DOHH2 (cell line): ENCODE measurements at regions not wholly inside any gene's neighbourhood (a gene's known extent, or its start where the extent isn't known, plus 50 kb on each side); places are given as distances from the start of the nearest gene placed in this dataset.

Experiments
- H3F3A ChIP-seq: fragments of 200-600 bp; sonication (generic), shearing (Covaris generic); 2 replicates; pipeline ENCODE4 v1.6.0; 2016; ENCODE audit warnings: antibody characterized with exemption, mild to moderate bottlenecking; ENCODE audit not compliant: control insufficient read depth, insufficient read depth
- H3K27ac ChIP-seq: fragments of 200-600 bp; sonication (generic); 2 replicates; pipeline ENCODE4 v1.5.1; 2014; ENCODE audit warnings: low read depth, mild to moderate bottlenecking, low read length, moderate library complexity
- H3K27me3 ChIP-seq: fragments of 200-600 bp; sonication (generic); 2 replicates; pipeline ENCODE4 v1.6.1; 2014; ENCODE audit warnings: mild to moderate bottlenecking, low read length, mixed read lengths; ENCODE audit not compliant: control insufficient read depth
- H3K36me3 ChIP-seq: fragments of 200-600 bp; sonication (generic); 2 replicates; pipeline ENCODE4 v1.6.1; 2014; ENCODE audit warnings: mild to moderate bottlenecking, low read length, moderate library complexity, mixed read lengths; ENCODE audit not compliant: control insufficient read depth
- H3K4me1 ChIP-seq: fragments of 200-600 bp; sonication (generic); 2 replicates; pipeline ENCODE4 v1.6.1; 2014; ENCODE audit warnings: mild to moderate bottlenecking, low read length, mixed read lengths; ENCODE audit not compliant: control insufficient read depth
- H3K4me2 ChIP-seq: fragments of 200-600 bp; sonication (generic); 2 replicates; pipeline ENCODE4 v1.6.0; 2014; ENCODE audit warnings: mild to moderate bottlenecking, low read length, moderate library complexity
- H3K4me3 ChIP-seq: fragments of 200-600 bp; sonication (generic); 2 replicates; pipeline ENCODE4 v1.5.1; 2014; ENCODE audit warnings: mild to moderate bottlenecking, low read length, mixed read lengths
- H3K79me2 ChIP-seq: fragments of 200-600 bp; sonication (generic); 2 replicates; pipeline ENCODE4 v1.6.1; 2014; ENCODE audit warnings: mild to moderate bottlenecking, low read length, mixed read lengths; ENCODE audit not compliant: control insufficient read depth
- H3K9me2 ChIP-seq: fragments of 200-600 bp; sonication (generic); replicated peaks from 2 replicates; pipeline ENCODE4 v1.6.1; 2014; ENCODE audit warnings: mild to moderate bottlenecking, low read length, mixed read lengths; ENCODE audit not compliant: control insufficient read depth
- H3K9me3 ChIP-seq: fragments of 200-600 bp; sonication (generic); 2 replicates; pipeline ENCODE4 v1.6.1; 2014; ENCODE audit warnings: antibody characterized with exemption, low read length, mixed read lengths; ENCODE audit not compliant: control insufficient read depth, insufficient read depth
- H4K20me1 ChIP-seq: fragments of 200-600 bp; sonication (generic); 2 replicates; pipeline ENCODE4 v1.6.0; 2014; ENCODE audit warnings: low read depth, mild to moderate bottlenecking, antibody characterized with exemption, low read length, moderate library complexity; ENCODE audit not compliant: control insufficient read depth, insufficient read depth
- EZH2phosphoT487 ChIP-seq: fragments of 200-600 bp; sonication (generic); IDR thresholded peaks from 2 replicates; pipeline ENCODE4 v1.6.1; 2017; ENCODE audit warnings: borderline replicate concordance, mild to moderate bottlenecking, antibody characterized with exemption, low read length, moderate library complexity, mixed read lengths
- TF ChIP-seq, protein P1 (sequence below): fragments of 200-600 bp; sonication (generic); IDR thresholded peaks from one replicate; pipeline ENCODE4 v1.5.1; 2014; ENCODE audit warnings: antibody characterized with exemption, mild to moderate bottlenecking, low read depth, low read length; ENCODE audit not compliant: poor library complexity, severe bottlenecking

- TF ChIP-seq EZH2phosphoT487 = no peak
- TF ChIP-seq, protein P1, sequence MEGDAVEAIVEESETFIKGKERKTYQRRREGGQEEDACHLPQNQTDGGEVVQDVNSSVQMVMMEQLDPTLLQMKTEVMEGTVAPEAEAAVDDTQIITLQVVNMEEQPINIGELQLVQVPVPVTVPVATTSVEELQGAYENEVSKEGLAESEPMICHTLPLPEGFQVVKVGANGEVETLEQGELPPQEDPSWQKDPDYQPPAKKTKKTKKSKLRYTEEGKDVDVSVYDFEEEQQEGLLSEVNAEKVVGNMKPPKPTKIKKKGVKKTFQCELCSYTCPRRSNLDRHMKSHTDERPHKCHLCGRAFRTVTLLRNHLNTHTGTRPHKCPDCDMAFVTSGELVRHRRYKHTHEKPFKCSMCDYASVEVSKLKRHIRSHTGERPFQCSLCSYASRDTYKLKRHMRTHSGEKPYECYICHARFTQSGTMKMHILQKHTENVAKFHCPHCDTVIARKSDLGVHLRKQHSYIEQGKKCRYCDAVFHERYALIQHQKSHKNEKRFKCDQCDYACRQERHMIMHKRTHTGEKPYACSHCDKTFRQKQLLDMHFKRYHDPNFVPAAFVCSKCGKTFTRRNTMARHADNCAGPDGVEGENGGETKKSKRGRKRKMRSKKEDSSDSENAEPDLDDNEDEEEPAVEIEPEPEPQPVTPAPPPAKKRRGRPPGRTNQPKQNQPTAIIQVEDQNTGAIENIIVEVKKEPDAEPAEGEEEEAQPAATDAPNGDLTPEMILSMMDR = no peak
- no peak overlapping the region for H3K4me2 ChIP-seq
These were observed 205.3 kb downstream of the MZT1 start for GRCh38 chr13:72521940-72522661.

DNA sequence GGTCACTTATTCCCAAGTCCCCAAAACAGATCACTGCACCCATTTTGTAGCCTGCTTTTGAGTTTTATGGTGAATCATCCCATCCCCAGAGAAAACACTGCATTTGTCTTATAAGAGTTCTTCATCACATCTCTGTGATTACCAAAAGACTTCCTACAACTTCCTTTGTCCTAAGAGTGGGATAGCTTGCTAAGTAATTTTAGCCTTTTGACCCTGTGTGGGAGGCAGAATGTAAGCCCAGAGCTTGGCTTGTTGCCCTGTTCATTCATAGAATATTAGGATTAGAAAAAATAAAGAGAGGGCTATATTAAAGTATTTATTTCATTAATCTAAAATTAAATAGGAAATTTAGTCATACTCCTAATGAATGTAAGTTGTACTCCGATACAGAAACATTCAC is 213.3 kb downstream of the MZT1 start:
- Histone ChIP-seq H3K4me3 (no peak overlapping the region), H3K79me2 (no peaks in the 10 kb centered on the region), H3K9me2 (no peaks in the 10 kb centered on the region), H3K9me3 (no peaks in the 10 kb centered on the region; the same call in 1 of the 2 replicates), H4K20me1 (no peaks in the 10 kb centered on the region), H3K4me1 (no peaks in the 10 kb centered on the region), H3F3A (no peaks in the 10 kb centered on the region), H3K4me2 (no peak overlapping the region), H3K36me3 (no peaks in the 10 kb centered on the region), H3K27ac (no peak overlapping the region), H3K27me3 (no peaks in the 10 kb centered on the region)
- TF ChIP-seq, protein P1 = no peak
- TF ChIP-seq EZH2phosphoT487 = no peak

More at GRCh38 chr13:72521940-72522661, 205.3 kb downstream of the MZT1 start:
- no peaks in the 10 kb centered on the region for H3F3A ChIP-seq
- H3K4me1 ChIP-seq = no peaks in the 10 kb centered on the region
- no peak overlapping the region for H3K27ac ChIP-seq
- H3K4me3 ChIP-seq = no peak overlapping the region
- H3K9me2 ChIP-seq = no peaks in the 10 kb centered on the region
- no peaks in the 10 kb centered on the region for H3K79me2 ChIP-seq
- no peaks in the 10 kb centered on the region for H3K27me3 ChIP-seq
- no peaks in the 10 kb centered on the region for H3K36me3 ChIP-seq
- H3K9me3 ChIP-seq = no peaks in the 10 kb centered on the region
- no peaks in the 10 kb centered on the region for H4K20me1 ChIP-seq

- Histone ChIP-seq H3K4me1 (no peaks in the 10 kb centered on the region), H3K9me3 (no peaks in the 10 kb centered on the region; the same call in 1 of the 2 replicates), H3K9me2 (no peaks in the 10 kb centered on the region), H3K36me3 (no peaks in the 10 kb centered on the region), H3K4me3 (no peak overlapping the region), H4K20me1 (no peaks in the 10 kb centered on the region), H3K4me2 (no peak overlapping the region), H3K79me2 (no peaks in the 10 kb centered on the region), H3K27me3 (no peaks in the 10 kb centered on the region), H3F3A (no peaks in the 10 kb centered on the region), H3K27ac (no peak overlapping the region)
- no peak for TF ChIP-seq EZH2phosphoT487
- TF ChIP-seq, protein P1 = no peak
These were observed 219.0 kb downstream of the MZT1 start for GRCh38 chr13:72508392-72508791.
